ENCODE measurements at regions not wholly inside any gene's neighbourhood (a gene's known extent, or its start where the extent isn't known, plus 50 kb on each side); places are given as distances from the start of the nearest gene placed in this dataset.

DNA sequence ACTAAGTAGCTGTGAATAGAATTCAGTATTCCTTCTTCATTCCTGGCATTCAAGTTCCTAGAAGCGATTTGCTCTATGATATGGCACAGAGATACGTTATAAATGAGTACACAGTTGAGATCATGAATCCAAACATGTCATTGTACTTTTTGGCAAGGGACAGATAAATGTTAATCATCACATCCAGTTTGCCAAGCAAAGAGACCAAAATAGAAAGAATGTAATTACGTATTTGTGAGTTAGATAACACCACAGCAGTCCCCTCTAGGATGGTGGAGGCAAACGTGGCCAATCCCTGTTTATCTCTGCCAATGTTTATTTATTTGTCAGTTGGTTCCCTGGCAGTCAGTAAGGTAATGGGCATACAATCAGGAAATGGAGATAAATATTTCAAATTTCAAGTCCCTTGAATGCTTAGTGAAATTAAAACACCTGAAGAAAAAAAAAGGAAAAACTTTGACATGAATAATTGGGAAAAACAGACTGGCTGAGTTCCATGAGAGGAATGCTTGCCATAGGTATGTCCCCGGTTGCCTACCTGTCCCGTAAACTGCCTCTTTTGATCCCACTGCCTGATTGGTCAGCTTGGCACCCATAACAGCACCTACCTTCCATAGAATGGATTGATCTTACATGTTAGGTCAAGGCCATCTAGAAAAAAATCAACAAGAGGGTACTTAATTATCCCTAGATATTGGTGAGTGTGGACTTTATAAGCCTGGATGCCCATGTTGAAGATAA, 451.1 kb upstream of the NETO1 start:
- Mint-ChIP-seq H3K4me3 (no peak overlapping the region), H3K27ac (no peak overlapping the region), H3K9me3 (no peaks in the 10 kb centered on the region), H3K27me3 (no peaks in the 10 kb centered on the region), H3K36me3 (no peaks in the 10 kb centered on the region), H3K4me1 (ENCODE audit: unreplicated experiment) (no peaks in the 10 kb centered on the region)
- DNase-seq (ENCODE audit: extremely low spot score, unreplicated experiment), result no peak
- TF ChIP-seq, protein P1, sequence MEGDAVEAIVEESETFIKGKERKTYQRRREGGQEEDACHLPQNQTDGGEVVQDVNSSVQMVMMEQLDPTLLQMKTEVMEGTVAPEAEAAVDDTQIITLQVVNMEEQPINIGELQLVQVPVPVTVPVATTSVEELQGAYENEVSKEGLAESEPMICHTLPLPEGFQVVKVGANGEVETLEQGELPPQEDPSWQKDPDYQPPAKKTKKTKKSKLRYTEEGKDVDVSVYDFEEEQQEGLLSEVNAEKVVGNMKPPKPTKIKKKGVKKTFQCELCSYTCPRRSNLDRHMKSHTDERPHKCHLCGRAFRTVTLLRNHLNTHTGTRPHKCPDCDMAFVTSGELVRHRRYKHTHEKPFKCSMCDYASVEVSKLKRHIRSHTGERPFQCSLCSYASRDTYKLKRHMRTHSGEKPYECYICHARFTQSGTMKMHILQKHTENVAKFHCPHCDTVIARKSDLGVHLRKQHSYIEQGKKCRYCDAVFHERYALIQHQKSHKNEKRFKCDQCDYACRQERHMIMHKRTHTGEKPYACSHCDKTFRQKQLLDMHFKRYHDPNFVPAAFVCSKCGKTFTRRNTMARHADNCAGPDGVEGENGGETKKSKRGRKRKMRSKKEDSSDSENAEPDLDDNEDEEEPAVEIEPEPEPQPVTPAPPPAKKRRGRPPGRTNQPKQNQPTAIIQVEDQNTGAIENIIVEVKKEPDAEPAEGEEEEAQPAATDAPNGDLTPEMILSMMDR (conservative IDR thresholded peaks at IDR 0.05), result no peak

DNA sequence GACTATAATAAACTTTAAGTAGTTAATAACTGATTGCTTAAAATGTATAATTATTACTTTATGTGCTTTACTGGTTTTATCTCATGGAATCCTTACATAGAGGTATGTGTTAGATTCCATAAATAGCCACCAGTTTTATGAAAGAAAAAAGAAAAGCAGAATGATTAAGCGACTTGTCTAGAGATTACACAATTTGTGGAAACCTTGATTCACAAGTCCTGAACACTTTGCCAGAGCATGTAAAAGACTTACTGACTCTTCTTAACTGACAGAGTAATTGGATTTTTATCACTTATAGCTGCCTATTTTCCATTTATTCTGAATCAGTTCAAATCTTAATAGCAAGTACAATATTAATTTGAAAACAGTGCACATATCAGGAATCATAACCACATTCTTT, 448.7 kb upstream of the NETO1 start:
- H3K9me3 Mint-ChIP-seq, result no peaks in the 10 kb centered on the region
- TF ChIP-seq, protein P1 (conservative IDR thresholded peaks at IDR 0.05), result no peak
- DNase-seq (ENCODE audit: extremely low spot score, unreplicated experiment), result no peak
- no peaks in the 10 kb centered on the region for H3K36me3 Mint-ChIP-seq
- no peaks in the 10 kb centered on the region for H3K4me1 Mint-ChIP-seq (ENCODE audit: unreplicated experiment)
- H3K4me3 Mint-ChIP-seq, result no peak overlapping the region
- no peak overlapping the region for H3K27ac Mint-ChIP-seq
- no peaks in the 10 kb centered on the region for H3K27me3 Mint-ChIP-seq

DNA sequence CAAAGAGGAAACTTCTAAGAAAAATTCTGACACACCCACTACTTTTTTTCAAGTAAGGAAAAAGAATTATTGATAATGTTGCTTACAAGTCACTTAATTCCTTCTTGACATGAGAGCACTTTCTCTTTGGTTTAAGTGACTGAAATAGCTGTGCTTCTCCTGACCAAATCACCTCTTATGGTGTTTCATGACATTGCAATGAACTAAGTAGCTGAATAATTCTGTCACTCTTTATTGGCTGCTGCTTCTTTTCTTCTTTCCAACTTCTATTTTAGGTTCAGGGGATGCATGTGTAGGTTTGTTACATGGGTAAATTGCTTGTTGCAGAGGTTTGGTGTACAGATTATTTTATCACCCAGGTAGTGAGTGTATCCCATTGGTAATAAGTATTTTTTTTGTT, 447.6 kb upstream of the NETO1 start:
- no peaks in the 10 kb centered on the region for H3K9me3 Mint-ChIP-seq
- TF ChIP-seq, protein P1 (conservative IDR thresholded peaks at IDR 0.05), result no peak
- H3K27ac Mint-ChIP-seq, result no peak overlapping the region
- H3K36me3 Mint-ChIP-seq, result no peaks in the 10 kb centered on the region
- H3K27me3 Mint-ChIP-seq, result no peaks in the 10 kb centered on the region
- no peak for DNase-seq (ENCODE audit: extremely low spot score, unreplicated experiment)
- H3K4me1 Mint-ChIP-seq (ENCODE audit: unreplicated experiment), result no peaks in the 10 kb centered on the region
- no peak overlapping the region for H3K4me3 Mint-ChIP-seq

DNA sequence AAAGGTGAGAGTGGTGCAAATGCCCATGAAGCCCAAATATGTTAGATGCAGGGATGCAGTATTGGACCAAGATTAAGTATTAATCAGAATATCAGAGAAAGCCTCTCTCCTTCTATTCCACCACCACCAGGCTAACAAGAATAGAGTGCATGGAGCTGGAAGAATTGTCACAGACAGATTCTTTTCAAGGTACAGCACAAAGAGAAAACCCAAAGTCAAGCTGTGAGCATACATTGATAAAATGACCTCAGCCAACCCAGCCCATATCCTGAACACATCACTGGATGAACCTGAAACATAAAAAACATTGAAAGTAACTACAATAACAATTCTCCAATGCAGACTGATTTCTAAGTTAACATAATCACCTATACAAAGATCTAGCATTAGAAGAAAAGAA, 445.7 kb upstream of the NETO1 start:
- TF ChIP-seq, protein P1 (conservative IDR thresholded peaks at IDR 0.05), result no peak
- H3K9me3 Mint-ChIP-seq, result no peaks in the 10 kb centered on the region
- H3K27ac Mint-ChIP-seq, result no peak overlapping the region
- no peaks in the 10 kb centered on the region for H3K27me3 Mint-ChIP-seq
- no peaks in the 10 kb centered on the region for H3K4me1 Mint-ChIP-seq (ENCODE audit: unreplicated experiment)
- DNase-seq (ENCODE audit: extremely low spot score, unreplicated experiment), result no peak
- no peak overlapping the region for H3K4me3 Mint-ChIP-seq
- H3K36me3 Mint-ChIP-seq, result no peaks in the 10 kb centered on the region

DNA sequence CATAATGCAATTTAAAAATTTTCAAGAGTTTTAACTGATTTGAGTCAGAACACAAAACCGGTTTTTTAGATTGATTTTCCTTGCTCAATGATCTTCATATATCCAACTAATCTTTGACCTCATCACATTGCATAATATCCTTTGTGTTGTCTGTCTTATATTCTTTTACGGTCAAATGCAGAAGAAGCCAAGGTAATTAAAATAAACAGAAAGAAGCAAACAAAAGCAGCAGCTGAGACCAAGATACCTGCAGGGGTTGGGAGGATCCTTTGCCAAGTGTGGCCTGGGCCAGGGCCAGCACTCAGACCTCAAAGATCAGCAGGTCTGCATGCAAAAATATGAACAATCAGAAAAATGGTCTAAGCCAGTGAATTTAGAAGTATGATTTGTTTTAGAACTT, 428.9 kb upstream of the NETO1 start:
- H3K36me3 Mint-ChIP-seq, result no peaks in the 10 kb centered on the region
- H3K4me1 Mint-ChIP-seq (ENCODE audit: unreplicated experiment), result no peaks in the 10 kb centered on the region
- H3K27me3 Mint-ChIP-seq, result peaks cover 2% of the 10 kb centered on the region
- no peak overlapping the region for H3K4me3 Mint-ChIP-seq
- no peak for DNase-seq (ENCODE audit: extremely low spot score, unreplicated experiment)
- H3K9me3 Mint-ChIP-seq, result no peaks in the 10 kb centered on the region
- TF ChIP-seq, protein P1 (conservative IDR thresholded peaks at IDR 0.05), result no peak
- no peak overlapping the region for H3K27ac Mint-ChIP-seq

Data from type B pancreatic cell (in vitro differentiated cells).